ENCODE measurements at regions not wholly inside any gene's neighbourhood (a gene's known extent, or its start where the extent isn't known, plus 50 kb on each side); places are given as distances from the start of the nearest gene placed in this dataset.

DNA sequence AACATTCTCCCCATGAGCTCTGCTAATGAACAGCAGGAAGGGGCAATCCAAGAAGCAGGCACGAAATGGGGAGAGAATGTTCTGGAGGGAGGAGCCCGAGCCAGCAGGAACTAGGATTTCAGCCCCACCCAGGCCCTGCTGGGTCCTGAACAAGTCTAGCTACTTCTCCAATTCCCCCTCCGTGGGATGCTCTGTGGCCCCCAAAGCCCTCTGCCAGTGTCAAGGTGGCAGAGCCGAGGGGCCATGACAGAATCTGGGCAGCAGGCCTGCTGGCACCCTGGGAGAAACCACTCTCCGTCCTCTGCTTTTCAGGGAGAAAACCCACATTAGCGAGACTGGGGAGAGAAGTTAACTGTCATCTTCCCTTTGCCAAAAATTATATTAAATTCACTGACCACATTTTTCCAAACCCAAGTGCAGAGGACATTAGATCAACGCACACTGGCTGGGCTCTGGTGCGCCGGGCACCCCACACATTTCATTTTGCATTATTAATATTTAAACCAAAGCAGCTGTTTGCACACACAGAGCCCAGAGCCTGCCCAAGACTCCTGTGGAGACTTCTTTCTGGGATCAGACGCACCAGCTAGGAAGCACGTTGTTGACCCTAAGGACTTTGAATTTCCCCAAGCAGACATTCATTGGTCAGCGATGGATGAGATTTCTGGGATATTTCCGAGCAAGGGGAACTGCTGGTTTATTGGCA is 80.2 kb upstream of the PKDCC start:
- DNase-seq, result no peak

DNA sequence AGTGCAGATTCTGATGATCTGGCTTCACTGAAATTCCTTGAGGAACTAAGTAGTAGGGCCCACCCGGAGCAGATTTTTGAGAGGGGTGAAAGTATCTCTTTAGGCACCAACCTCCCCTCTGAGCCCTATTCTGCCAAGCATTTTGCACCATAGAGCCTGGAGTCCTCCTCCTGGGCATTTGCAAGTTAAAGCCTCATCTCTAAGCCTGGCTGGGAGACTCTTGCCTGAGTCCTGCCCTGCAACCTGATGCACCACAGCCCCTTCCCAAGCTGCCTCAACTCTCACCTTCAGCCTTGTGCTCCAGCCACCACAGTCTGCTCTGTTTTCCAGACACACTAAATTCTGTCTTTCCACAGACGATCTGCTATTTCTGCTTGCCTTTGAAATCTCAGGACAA is 79.6 kb upstream of the PKDCC start:
- DNase-seq, result no peak

DNA sequence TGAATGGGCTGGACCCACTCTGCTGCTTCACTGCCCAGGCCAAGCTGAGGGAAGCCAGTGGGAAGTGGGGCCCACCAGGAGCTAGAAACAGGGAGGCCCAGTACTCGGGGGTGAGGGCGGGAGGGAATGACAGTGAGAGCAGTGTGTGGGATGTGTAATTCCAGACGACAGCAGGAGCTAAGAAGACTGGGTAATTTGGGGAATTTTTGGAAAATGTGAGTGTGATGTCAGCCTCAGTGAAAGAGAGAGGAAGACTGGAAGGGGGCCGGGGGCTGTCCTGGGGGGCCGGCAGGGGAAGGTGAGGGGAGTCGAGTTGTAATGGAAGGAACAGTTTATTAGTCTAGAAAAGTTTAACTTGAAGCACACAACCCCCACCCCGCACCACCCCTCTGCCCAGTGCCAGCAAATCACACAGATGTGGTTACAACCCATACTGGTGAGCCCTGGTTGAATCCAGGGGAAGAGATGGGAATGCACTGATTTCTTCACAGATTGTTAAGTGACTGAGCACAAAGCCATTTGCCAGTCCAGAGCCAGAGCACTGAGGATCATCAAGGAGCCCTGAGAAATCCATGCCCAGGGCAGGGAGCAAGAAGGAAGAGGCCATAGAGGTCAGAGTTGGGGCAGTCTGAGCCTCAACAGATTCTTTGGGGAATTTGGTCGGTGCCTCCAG is 76.7 kb upstream of the PKDCC start:
- DNase-seq, result no peak

DNA sequence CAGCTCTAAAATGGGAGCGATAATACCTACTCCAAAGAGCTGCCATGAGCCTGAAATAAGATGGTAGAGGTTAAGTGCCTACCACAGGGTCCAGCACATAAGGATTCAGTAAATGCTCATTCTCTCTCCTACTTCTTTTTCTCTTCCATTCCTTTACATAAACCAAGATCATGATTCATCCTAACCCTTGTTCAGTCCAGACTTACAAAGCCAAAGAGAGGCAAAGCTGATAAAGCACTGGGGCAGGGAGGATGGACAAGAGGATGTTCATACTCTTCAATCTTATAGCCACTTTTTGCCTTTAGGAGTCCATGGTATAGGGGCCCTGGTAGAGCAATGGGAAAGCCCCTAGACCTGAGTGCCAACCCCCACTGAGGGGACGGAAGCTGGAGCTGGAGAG is 75.6 kb upstream of the PKDCC start:
- no peak for DNase-seq

DNA sequence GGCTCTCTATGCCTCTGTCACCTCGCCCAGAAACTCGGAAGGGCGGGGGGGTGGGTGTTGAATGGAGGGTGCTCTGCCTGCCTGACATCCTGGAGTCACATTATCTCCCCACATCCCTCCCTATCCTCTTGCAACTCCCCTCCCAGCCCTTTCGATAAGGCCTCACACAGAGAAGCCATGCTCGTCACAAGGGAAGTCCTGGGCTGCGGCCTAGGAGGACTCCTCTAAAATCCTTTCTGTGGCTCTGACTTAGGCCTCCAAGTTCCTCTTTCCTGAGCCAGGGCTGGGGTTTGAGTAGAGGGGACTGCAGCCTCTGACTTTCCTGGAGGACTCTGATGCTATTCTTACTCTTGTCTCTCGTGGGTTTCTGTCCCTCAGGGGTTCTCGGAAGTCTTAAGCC is 75.0 kb upstream of the PKDCC start:
- no peak for DNase-seq

DNA sequence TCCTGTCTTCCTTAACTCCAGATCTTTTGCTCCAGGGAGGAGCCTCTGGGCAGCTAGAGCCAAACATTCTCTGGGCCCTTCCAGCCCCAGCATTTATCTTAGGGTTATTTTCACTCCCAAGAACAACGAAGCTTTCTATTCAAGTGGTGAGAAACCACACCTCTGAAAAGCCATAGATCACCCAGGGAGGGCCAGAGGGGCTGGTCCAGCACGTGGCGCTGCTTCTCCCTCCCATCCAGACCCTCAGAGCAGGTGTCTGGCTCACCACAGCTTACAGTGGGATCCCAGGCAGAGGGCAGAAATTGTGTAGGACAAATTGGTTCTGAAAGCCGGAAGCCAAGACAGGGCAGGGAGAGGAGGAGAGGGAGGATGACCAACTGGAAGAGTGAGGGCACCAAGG is 74.0 kb upstream of the PKDCC start:
- no peak for DNase-seq

DNA sequence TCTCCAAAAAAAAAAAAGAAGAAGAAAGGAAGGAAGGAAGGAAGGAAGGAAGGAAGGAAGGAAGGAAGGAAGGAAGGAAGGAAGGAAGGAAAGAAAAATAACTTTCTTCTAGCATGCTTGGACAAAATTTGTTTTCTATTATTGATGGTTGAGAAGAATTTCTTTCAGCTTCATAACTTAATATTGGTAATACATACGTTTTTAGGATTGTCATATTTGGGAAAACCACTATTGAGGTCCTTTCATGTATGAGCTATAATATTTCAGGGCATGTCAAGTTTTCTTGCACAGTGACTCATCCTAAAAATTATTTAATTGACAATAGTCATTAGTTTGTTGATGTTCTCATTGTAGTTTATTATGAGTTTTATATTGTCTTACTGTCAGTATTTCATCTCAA is 66.4 kb upstream of the PKDCC start:
- no peak for DNase-seq

DNA sequence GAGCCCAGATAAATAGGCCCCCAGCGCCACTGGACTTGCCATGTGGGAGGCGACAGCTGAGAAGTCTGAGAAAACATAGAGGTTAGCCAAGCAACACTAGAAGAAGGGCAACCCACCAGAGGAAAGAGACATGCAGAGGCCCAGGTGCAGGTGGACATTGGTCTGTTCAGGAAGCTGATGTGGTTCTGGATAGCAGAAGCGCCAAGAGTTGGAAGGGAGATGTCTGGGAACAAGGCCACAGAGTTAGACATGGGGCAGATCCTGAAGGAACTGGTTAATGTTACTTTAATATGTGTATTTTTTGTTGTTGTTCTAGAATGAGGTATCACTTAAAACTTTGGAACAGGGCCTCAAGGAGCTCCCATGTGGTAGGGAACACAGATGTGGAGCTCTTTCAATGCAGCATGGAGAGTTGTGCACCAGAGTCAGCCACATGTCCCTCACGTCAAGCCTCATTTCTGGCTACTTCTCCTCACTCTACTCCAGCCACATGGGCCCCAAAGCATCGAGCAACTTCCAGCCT is 62.2 kb upstream of the PKDCC start:
- DNase-seq, result no peak

DNA sequence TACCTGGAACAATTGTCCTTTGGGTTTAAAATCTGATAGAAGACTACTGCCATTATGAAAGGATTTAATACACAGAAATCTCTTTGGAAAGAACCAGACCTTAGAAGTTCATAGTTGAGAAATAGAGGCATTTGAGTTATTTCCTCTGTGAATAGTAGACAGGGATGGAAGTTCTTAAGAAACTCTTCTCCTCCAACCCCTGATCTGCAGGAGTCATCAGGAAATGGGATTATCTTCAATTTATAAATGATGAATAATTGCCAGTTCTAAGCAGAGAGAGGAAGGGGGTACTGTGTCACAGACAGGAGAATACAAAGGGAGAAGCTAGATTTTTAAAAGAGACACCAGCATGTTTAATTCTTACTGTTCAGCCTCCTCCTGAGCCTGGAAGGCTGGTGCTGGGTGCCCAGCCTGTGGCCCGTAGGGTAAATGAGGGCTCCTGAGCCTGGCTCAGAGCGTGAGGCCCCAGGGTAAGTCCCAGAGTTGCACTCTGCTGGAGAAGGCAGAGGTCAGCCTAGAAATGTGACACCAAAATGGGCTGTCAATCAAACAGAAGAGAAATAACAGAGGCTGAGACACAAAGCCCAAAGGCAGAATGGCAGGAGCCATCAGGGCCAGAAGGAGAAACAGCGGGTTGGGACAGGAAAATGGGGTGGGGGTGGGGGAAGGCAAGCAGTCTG is 58.2 kb upstream of the PKDCC start:
- no peak for DNase-seq

DNA sequence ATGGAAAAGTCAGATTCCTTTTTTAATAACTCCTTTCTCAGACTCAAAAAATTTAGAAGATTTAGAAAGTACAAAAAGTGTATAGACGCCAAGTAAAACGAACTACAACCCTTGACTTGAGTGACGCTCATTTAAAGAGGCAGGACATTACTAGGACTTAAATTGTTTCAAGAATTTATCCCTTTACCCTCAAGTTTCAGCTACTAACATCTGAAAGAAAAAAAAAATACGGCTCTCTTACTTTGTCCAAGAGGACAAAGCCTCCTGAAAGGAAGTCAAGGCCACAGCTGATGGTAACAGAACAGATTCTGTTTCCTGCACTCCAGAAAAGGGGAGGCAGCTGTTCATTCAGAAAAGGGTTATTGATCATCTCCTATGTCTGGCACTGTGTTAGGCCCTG is 57.6 kb upstream of the PKDCC start:
- no peak for DNase-seq

DNA sequence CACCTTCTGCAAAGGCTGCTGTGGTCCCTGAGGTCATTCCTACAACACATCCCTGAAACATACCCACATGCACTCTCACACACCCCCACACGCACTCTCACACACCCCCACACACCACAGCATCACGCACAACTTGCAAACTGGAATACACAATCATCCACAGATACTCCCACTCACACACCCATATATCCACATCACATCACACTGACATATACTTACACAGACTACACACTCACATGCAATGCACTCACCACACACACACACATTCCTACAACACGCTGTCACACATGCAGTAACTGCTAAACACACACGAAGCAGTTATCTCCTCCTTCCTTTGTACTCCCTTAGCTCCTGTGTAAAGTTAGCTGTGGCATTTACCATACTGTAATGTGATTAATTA is 57.1 kb upstream of the PKDCC start:
- no peak for DNase-seq

DNA sequence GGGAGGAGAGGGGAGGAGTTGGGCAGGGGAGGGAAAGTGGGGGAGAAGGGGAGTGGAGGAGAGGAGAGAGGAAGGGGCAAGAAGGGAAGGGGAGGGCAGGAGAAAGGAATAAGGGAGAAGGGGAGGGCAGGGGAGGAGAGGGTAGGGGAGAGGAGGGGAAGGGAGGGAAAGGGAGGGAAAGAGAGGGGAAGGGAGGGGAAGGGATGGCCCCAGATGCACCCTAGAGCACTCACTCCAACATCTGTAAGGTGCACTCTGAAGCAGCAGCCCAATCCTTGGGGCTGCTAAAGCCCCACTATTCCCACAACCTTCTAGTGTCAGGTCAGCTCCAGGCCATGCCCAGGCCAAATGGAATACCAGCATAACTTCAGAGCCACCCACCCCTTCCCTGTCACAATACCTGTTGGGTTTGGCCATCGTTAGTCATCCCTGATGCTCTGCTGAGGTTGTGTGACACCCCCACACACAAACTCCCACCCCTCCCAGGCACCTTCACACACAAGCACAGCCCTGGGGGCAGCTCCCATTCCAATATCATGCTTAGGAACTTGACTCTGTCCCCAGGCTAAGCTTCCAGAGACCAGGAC is 55.7 kb upstream of the PKDCC start:
- DNase-seq, result no peak

DNA sequence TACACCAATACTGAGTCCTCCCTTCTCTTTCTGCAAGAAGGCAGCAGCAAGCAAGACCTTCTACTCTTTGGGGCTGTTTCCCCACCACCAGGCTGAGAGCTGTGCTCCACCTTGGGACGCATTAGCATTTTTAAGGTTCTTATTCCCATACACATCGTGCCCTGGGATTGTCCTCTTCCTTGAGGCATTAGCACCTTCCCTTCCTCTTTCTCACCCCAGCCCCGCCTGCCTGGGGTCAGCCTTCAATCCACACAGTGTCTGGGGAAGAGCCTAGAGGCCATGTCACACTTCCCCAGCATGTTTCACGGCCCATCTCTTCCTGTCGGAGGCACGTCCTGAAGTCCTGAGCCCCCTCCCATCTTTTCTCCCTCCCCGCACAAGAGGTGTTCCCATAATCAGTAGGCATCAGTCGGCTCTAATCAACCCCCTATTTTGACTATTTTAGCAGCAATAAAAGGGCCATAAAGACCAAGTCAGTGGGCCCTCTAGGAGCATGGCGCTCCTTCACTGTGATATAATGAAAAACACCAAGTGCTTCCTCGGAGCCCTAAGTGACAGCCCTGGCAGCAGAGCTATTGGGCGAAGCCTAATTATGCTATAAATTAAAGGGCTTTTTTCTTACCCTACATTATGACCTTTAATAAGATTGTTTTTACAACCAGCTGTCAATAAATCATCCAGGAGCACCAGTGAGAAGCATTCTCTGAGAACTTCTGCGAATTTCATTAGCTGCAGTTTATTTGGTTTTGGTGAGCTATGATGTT is 55.0 kb upstream of the PKDCC start:
- no peak for DNase-seq

DNA sequence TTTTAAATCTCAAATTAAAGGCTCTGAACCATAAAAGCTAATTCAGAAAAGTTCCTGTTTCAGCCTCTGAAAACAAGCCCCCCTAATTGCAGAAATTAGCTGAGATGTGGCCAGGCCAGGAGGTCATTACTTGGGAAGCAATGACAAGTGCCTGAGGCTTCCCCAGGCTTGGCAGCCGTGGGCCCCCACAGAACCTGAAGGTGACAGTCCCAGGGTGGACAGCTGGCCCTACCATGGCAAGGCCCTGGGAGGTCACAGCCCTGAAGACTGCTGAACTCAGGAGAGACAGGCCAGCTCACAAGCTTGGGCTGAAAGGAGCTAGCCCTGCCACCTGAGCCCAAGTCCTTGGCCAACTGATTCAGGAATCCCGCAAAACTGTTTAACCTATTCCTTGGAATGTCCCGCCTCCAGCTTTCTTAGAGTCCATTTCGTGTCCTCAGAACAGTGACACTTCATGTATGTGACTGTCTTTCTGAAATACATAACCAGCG is 54.3 kb upstream of the PKDCC start:
- no peak for DNase-seq

DNA sequence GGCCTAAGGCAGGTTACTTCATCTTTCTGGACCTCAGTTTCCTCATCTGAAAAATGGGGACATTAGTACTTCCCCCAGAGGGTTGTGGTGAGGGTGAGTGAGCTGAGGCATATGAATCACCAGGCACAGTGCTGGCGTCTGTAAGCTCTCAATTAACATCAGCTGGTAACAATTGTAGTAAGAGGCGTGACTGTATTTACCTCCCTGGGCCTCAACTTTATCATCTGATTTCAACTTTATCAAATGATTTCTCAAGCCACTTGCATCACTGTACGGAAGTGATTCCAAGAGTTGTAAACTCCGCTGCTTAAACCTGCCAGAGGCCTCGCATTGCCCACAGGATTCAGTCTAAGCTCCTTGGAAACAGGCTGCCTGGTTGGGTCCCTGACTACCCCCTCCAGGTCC is 53.6 kb upstream of the PKDCC start:
- no peak for DNase-seq

DNA sequence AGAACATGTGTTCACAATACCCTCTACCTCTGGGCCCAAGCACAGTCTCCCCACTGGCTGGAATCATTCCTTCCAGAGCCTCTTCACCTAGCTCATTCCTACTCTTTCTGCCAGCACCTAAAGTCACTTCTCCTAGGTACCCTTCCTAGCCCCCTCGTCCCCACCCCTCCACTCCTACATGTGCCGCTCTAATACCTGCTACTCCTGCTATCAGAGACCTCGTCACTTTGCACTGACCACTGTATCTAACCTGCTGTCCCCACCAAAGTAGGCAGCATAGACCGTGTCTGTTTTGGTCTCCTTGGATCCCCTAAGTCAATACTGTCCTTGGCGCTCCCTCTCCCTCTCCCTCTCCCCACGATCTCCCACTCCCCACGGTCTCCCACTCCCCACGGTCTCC is 53.2 kb upstream of the PKDCC start:
- no peak for DNase-seq

DNA sequence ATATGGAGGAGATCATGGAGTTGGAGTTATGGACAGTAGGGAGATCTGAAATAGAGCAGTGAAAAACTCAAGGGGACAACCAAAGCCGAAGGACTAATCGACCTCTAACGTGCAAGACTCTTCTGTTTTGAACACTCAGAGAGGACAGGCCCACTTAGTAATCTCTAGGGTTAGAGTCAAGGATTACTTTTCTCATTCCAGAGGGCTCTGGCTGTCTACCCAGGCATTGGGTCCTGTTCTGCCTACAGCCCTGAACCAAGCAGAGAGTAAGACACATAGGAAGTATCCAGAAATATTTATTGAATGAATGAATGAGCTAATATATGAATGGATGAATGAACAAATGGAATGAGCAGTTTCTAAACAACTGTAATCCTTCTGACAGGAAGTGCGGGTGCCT is 50.3 kb upstream of the PKDCC start:
- DNase-seq, result no peak
